Skeletal muscle tissue (tissue), 3 donors: ENCODE measurements at regions not wholly inside any gene's neighbourhood (a gene's known extent, or its start where the extent isn't known, plus 50 kb on each side); places are given as distances from the start of the nearest gene placed in this dataset.

ENCODE experiments used
- H3K27ac ChIP-seq: one replicate; pipeline ENCODE4 v1.7.0; 2013; ENCODE audit warnings: mild to moderate bottlenecking, low read depth, low read length, inconsistent platforms
- H3K27me3 ChIP-seq, 3 donors: one replicate each; pipeline ENCODE4 v1.7.0; 2013; ENCODE audit warnings: low read length in 3 of 3; ENCODE audit not compliant: control insufficient read depth in 3 of 3, insufficient read depth in 3 of 3
- H3K36me3 ChIP-seq, 3 donors: one replicate each; pipeline ENCODE4 v1.7.0; 2013; ENCODE audit warnings: low read length in 3 of 3; ENCODE audit not compliant: control insufficient read depth in 3 of 3, insufficient read depth in 3 of 3
- H3K4me1 ChIP-seq, 3 donors: one replicate each; pipeline ENCODE4 v1.7.0; 2013; ENCODE audit warnings: low read length in 3 of 3, mild to moderate bottlenecking in 3 of 3; ENCODE audit not compliant: control insufficient read depth in 3 of 3, insufficient read depth in 3 of 3
- H3K4me3 ChIP-seq, 3 donors: one replicate each; pipeline ENCODE4 v1.7.0; 2013; ENCODE audit warnings: low read length in 3 of 3
- H3K9ac ChIP-seq, 3 donors: one replicate each; pipeline ENCODE4 v1.7.0; 2013; ENCODE audit warnings: low read length in 3 of 3, mild to moderate bottlenecking in 3 of 3, moderate library complexity in 2 of 3, low read depth in 1 of 3
- H3K9me3 ChIP-seq, 3 donors: one replicate each; pipeline ENCODE4 v1.7.0; 2013; ENCODE audit warnings: low read length in 3 of 3; ENCODE audit not compliant: control insufficient read depth in 3 of 3
- donor health status: Osteomylitis.

DNA sequence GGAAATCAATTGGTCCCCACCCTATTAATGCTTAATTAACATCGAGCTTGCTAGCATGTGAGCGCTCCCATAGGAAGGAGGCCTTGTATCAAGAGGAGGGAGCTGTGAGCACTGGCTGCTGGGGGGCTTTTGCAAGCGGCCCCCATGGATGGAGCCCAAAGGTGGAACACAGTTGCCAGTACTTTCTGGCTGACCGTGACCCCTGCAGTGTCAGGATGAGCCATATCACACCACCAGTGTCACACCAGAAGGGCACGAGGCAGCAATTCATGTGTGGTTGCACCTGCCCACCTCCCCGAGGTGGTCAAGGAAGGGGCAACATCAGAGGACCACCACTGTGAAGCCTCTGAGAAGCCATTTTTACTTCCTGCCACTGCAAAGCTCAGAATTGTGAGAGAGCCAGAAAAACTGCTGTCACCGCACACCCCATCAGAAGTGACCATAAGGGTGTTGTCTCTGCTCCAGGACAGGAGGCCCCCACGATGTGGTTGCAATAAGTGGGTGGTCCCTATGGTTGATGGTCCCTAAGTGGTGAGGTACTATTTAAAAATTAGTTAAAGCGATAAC is 99.8 kb upstream of the RAB6C start:
- H3K9me3 ChIP-seq: no peaks in the 10 kb centered on the region
- no peak overlapping the region for H3K9ac ChIP-seq
- no peaks in the 10 kb centered on the region for H3K36me3 ChIP-seq
- H3K4me1 ChIP-seq: peaks cover 5 to 16% (median 9%) of the 10 kb centered on the region in 3 donors
- H3K27ac ChIP-seq: no peak overlapping the region
- no peaks in the 10 kb centered on the region for H3K27me3 ChIP-seq
- no peak overlapping the region for H3K4me3 ChIP-seq

DNA sequence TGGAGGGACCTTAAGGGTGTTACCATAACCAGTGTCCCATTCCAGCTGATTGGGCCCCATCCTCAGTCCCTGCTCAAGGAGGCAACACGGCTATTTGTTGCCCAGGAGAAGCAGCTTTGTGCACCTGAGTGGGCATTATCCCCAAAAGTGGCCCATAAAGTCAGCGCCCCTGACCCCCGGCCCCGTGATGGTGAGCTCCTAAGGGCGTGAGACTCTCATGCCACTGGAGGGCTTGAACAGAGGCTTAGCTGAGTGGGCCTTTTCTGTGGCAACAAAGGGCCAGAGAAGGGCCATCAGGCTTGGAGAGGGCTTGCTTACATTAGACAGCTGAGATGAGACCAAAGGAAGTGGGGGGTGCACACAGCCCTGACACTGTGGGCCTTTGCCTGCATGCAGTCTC is 99.2 kb upstream of the RAB6C start:
- H3K4me3 ChIP-seq: no peak overlapping the region

DNA sequence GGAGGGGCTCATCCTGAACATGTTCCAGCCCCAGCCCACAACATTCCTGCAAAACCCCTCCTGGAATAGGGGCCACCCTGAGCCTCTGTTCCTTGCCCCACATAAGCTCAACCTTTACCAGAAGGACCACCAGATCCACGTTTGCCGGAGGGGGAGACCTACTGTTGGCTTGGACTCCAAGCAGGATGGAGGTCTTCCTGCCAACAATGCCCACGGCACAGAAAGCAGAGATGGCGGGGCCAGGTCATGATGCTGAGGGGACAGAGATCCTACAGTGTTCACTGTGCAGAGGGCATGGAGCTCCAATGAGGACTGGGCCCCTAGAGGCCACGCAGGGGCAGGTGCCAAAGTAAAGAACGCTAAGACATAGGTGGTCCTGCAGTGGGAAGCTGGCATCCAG is 98.5 kb upstream of the RAB6C start:
- Histone ChIP-seq H3K4me1 (peaks cover 5 to 16% (median 9%) of the 10 kb centered on the region in 3 donors), H3K27ac (no peak overlapping the region), H3K36me3 (no peaks in the 10 kb centered on the region), H3K27me3 (no peaks in the 10 kb centered on the region), H3K4me3 (no peak overlapping the region), H3K9me3 (no peaks in the 10 kb centered on the region), H3K9ac (no peak overlapping the region)

More for the DNA sequence above, 99.2 kb upstream of the RAB6C start:
- no peaks in the 10 kb centered on the region for H3K9me3 ChIP-seq
- no peak overlapping the region for H3K9ac ChIP-seq
- H3K36me3 ChIP-seq: no peaks in the 10 kb centered on the region
- H3K4me1 ChIP-seq: peaks cover 5 to 16% (median 9%) of the 10 kb centered on the region in 3 donors
- H3K27me3 ChIP-seq: no peaks in the 10 kb centered on the region
- H3K27ac ChIP-seq: no peak overlapping the region

DNA sequence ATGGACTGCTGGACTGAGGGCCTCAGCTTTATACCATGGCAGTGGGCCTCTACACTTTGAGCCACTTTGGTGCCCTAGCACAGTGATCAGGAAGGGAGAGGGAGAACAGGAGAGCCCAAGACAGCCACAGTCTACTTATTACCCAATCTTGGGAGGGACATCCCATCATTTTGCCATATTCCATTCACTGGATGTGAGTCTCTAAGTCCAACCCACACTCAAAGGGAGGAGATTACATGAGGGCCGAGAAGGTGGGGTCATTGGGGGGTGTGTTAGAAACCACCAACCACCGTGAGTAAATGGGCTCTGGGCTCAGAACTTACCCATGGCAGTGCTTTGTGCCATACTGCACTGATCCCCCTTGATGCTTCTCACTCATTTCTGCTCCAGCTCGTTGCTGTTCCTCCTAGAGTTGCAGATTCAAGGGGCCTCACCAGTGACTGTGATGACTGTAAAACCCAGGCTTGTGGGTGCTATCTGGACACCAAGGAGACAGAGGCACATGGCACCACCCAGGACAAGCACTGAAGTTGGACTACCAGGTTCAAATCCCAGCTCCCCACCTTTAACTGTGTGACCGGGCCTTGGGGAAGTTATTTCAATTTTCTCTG is 97.6 kb upstream of the RAB6C start:
- Histone ChIP-seq H3K27ac (no peak overlapping the region), H3K4me3 (no peak overlapping the region), H3K9ac (no peak overlapping the region), H3K9me3 (no peaks in the 10 kb centered on the region), H3K36me3 (no peaks in the 10 kb centered on the region), H3K27me3 (no peaks in the 10 kb centered on the region), H3K4me1 (peaks cover 1 to 10% (median 5%) of the 10 kb centered on the region in 3 donors)

DNA sequence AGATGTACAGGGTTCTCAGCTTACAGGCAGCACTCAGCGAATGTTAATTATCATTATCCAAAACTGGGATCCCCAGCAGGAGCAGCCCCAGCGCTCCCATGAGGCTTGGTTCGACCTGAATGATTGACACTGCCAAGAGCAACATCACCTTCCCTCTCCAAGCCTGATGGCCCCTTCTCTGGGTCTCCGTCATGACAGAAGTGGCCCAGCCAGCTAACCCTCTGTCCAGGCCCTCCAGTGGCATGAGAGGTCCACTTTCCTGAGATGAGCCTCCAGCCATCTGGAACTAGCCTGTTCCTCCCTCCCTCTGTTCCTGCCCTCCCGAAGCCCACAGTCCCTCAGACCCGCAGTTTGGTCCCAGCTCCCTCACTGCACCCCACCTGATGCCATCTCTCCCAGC is 97.0 kb upstream of the RAB6C start:
- Histone ChIP-seq H3K27me3 (no peaks in the 10 kb centered on the region), H3K9me3 (no peaks in the 10 kb centered on the region), H3K36me3 (no peaks in the 10 kb centered on the region), H3K4me3 (no peak overlapping the region), H3K4me1 (peaks cover 0 to 9% (median 2%) of the 10 kb centered on the region in 3 donors), H3K27ac (no peak overlapping the region), H3K9ac (no peak overlapping the region)

DNA sequence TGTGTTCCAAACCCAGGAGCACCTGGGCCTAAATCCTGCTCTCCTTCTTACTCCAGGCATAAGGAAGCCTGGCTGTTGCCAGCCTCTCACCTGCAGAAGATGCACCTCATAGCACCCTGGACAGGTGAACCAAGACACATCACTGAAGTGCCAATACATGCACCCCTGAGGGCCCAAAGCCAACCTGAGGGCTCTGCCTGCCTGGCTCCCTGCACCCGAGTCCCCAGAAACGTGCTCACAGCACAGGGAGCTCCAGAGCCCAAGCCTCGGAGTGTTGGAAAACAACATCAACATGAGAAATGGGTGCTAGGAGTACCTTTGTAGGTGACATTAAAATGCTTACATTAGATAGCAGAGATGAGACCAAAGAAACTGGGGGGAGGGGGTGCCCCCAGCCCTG is 96.3 kb upstream of the RAB6C start:
- Histone ChIP-seq H3K4me3 (no peak overlapping the region), H3K9me3 (no peaks in the 10 kb centered on the region), H3K36me3 (no peaks in the 10 kb centered on the region), H3K4me1 (peaks cover 0 to 7% (median 0%) of the 10 kb centered on the region in 3 donors), H3K9ac (no peak overlapping the region), H3K27me3 (no peaks in the 10 kb centered on the region), H3K27ac (no peak overlapping the region)

DNA sequence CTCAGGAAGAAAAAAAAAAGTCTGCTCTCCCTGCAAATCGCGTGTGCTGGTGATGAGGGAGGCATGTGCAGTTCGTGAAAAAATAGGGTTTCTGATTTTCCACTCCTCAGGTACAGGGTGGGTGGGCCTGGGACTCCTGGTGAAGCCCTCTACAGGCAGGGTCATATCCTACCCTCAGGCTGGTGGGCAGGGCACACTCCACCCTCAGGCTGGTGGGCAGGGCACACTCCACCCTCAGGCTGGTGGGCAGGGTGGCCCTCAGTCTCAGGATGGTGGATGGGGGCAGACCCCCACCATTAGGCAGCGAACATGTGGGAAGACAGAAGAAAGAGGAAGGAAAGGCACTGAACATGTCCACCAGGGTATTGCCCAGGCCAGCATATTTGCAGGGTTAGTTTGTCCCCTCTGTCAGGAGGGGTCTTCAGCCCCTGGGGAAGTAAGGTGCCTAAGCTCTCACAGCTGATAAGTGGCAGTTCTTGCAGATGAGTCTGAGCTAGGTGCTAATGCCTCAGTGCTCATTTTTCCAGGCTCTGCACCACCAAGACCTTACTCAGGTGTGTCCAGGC is 95.2 kb upstream of the RAB6C start:
- Histone ChIP-seq H3K9ac (no peak overlapping the region), H3K27ac (no peak overlapping the region), H3K9me3 (no peaks in the 10 kb centered on the region), H3K27me3 (no peaks in the 10 kb centered on the region), H3K36me3 (no peaks in the 10 kb centered on the region), H3K4me1 (no peaks in the 10 kb centered on the region), H3K4me3 (no peak overlapping the region)

DNA sequence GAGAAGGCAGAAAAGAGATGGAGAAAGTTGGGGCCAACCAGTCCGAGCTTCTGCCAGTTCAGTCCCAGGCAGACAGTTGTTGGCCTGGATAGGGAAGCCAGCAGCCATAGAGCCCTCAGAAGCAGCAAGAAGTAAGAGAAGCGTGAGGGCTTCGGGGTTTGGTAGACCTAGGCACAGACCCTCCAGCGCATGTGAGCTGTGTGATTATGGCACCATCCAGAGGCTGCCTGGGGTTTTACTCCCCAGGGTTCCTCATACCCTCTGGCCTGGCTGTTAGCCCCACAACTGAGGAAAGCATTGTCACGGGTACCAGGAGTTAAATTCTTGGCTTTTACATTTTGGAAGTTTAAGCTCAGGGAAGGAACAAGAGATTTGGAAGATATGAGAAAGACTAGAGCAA is 93.7 kb upstream of the RAB6C start:
- Histone ChIP-seq H3K9me3 (no peaks in the 10 kb centered on the region), H3K4me1 (no peaks in the 10 kb centered on the region), H3K27ac (no peak overlapping the region), H3K36me3 (no peaks in the 10 kb centered on the region), H3K27me3 (no peaks in the 10 kb centered on the region), H3K9ac (no peak overlapping the region), H3K4me3 (no peak overlapping the region)

DNA sequence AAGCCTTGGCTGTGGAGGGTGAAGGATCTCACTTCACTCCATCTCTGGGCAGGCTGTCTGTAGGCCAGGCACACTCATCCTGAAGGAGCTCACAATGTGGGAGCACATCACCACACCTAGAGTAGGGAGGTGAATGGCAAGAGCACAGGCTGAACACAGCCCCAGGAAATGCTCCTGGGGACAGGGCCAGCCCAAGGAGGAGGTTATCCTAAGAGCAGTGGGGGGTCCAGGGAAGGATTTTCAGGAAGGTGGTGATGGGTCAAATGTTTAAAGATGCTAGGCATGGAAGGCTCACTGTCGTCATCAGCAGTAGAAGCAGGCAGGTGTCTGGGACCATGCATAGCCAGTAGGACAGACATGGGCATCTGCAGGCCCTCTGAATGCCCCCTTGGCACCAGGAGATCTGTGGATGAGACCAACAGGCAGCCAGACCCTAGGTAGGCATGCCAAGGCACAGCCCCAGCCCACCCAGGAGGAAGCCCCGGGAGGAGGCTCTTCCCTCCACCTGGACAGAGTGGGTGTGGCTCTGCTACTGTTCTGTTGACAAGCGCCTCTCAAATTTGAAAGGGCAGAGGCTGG is 91.7 kb upstream of the RAB6C start:
- Histone ChIP-seq H3K27ac (no peak overlapping the region), H3K9me3 (no peaks in the 10 kb centered on the region), H3K9ac (no peak overlapping the region), H3K27me3 (peaks cover 3 to 7% (median 5%) of the 10 kb centered on the region in 3 donors), H3K4me1 (no peaks in the 10 kb centered on the region), H3K4me3 (no peak overlapping the region), H3K36me3 (no peaks in the 10 kb centered on the region)

DNA sequence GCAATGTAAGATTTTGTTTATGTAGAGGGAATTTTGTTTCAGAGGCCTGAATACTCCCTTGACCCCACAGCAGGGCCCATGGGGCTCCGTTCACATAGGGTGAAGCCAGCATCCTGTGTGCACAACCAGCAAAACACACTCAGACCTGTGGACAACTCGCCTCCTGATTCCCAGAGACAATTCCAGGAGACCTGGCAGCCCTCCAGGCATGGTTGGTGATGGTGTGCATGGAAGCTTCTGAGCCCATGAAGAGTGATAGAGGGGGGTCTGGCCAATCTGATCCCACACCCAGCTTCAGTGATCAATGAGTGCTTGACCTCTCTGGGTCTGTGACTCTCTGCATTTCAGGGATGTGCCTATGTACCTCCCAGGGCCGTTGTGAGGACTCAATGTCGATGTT is 91.0 kb upstream of the RAB6C start:
- H3K4me1 ChIP-seq: no peaks in the 10 kb centered on the region
- no peak overlapping the region for H3K27ac ChIP-seq
- no peaks in the 10 kb centered on the region for H3K36me3 ChIP-seq
- H3K9ac ChIP-seq: no peak overlapping the region
- H3K27me3 ChIP-seq: peaks cover 3 to 7% (median 7%) of the 10 kb centered on the region in 3 donors
- H3K9me3 ChIP-seq: no peaks in the 10 kb centered on the region
- no peak overlapping the region for H3K4me3 ChIP-seq
